ENCODE measurements at regions not wholly inside any gene's neighbourhood (a gene's known extent, or its start where the extent isn't known, plus 50 kb on each side); places are given as distances from the start of the nearest gene placed in this dataset.

- POLR2A ChIA-PET, result no interaction called here
Measured at GRCh38 chr12:98162906-98163678, 352.3 kb upstream of the TMPO start.

GRCh38 chr12:98172304-98172703 is 343.1 kb upstream of the TMPO start:
- Mint-ChIP-seq H3K27ac (no peak overlapping the region), H3K36me3 (no peaks in the 10 kb centered on the region), H3K9me3 (peaks cover 0 to 4% (median 0%) of the 10 kb centered on the region in 9 donors), H3K4me1 (no peaks in the 10 kb centered on the region), H3K27me3 (peaks cover 0 to 7% (median 0%) of the 10 kb centered on the region in 5 donors), H3K4me3 (no peak overlapping the region)
- ATAC-seq, result no peak
- POLR2A ChIA-PET, result no interaction called here
- DNase-seq, result no peak

More at GRCh38 chr12:98162906-98163678, 352.3 kb upstream of the TMPO start:
- H3K4me1 Mint-ChIP-seq, result no peaks in the 10 kb centered on the region
- no peak overlapping the region for H3K4me3 Mint-ChIP-seq
- no peak for ATAC-seq
- no peaks in the 10 kb centered on the region for H3K36me3 Mint-ChIP-seq
- H3K27ac Mint-ChIP-seq, result no peak overlapping the region
- no peak for DNase-seq
- no peaks in the 10 kb centered on the region for H3K9me3 Mint-ChIP-seq
- H3K27me3 Mint-ChIP-seq, result peaks cover 0 to 6% (median 2%) of the 10 kb centered on the region in 5 donors

DNA sequence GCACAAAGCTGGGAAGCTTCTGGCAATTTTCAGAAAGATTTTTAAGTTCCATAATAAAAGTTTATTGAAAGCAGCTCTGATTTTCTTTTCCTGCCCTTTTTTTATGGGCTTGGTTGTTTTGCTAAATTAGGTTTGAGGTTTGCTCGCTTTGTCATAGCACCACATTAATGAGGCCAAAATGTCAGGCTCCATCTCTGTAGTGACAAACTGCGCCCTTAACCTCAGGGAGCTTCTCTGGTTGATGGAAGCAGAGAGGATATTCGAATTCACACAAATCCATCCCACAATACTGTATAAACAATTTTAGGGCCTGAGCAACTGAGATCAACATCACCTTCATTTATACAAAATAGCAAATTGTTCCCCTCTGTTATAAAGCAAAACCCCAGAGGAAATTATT is 342.6 kb upstream of the TMPO start:
- Mint-ChIP-seq H3K9me3 (peaks cover 0 to 4% (median 0%) of the 10 kb centered on the region in 9 donors), H3K27ac (no peak overlapping the region), H3K4me3 (no peak overlapping the region), H3K27me3 (peaks cover 0 to 9% (median 0%) of the 10 kb centered on the region in 5 donors), H3K36me3 (no peaks in the 10 kb centered on the region), H3K4me1 (no peaks in the 10 kb centered on the region)
- POLR2A ChIA-PET, result no interaction called here
- ATAC-seq (no peak), DNase-seq (no peak)

DNA sequence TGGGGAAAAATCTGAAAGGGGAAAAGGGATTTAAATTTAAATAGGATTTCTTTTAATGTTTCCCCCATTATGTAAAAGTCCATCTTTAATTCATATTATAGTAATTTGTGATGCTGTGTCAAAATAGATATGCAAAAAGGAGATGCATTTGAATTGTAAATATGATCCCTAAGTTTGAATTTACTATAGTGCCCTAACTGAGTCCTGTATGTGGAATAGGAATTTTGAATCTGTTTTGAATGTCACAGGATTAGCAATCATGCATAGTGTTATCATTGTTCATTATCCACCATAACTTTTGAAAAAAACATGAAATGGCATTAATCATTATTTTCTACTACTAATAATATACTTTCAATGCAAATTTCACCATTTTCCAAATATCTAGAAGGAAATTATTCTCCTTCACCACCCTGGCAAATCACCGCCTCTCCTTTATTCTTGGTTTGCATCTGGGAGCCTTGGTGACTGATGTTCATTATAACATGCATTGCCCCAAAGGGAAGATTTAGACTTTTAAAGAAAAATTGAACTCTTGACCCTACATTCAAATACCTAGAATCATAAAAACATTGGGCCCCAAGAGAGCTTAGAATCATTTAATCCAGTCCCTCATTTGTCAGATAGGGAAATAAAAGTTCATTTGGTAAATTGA is 341.5 kb upstream of the TMPO start:
- ATAC-seq (no peak), DNase-seq (no peak)
- no peak overlapping the region for H3K4me3 Mint-ChIP-seq
- peaks cover 0 to 3% (median 0%) of the 10 kb centered on the region in 9 donors for H3K9me3 Mint-ChIP-seq
- no peaks in the 10 kb centered on the region for H3K36me3 Mint-ChIP-seq
- no peak overlapping the region for H3K27ac Mint-ChIP-seq
- POLR2A ChIA-PET, result no interaction called here
- H3K27me3 Mint-ChIP-seq, result peaks cover 0 to 8% (median 0%) of the 10 kb centered on the region in 5 donors
- no peaks in the 10 kb centered on the region for H3K4me1 Mint-ChIP-seq

DNA sequence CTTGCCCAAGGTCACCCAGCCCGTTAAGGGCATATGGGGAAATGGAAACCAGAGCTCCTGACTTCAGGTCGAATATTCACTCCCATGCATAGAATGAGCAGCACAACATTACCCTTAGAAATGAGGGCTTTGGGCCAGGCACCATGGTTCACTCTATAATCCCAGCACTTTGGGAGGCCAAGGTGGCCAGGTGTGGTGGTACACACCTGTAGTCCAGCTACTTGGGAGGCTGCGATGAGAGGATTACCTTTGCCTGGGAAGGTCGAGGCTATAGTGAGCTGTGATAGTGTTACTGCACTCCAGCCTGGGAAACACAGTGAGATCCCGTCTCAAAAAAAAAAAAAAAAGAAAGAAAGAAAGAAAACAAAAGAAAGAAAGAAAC is 341.0 kb upstream of the TMPO start:
- POLR2A ChIA-PET, result no interaction called here
- H3K4me3 Mint-ChIP-seq, result no peak overlapping the region
- peaks cover 0 to 2% (median 0%) of the 10 kb centered on the region in 9 donors for H3K9me3 Mint-ChIP-seq
- no peaks in the 10 kb centered on the region for H3K4me1 Mint-ChIP-seq
- DNase-seq, result no peak
- H3K27ac Mint-ChIP-seq, result no peak overlapping the region
- H3K36me3 Mint-ChIP-seq, result no peaks in the 10 kb centered on the region
- peaks cover 0 to 6% (median 0%) of the 10 kb centered on the region in 5 donors for H3K27me3 Mint-ChIP-seq
- no peak for ATAC-seq

DNA sequence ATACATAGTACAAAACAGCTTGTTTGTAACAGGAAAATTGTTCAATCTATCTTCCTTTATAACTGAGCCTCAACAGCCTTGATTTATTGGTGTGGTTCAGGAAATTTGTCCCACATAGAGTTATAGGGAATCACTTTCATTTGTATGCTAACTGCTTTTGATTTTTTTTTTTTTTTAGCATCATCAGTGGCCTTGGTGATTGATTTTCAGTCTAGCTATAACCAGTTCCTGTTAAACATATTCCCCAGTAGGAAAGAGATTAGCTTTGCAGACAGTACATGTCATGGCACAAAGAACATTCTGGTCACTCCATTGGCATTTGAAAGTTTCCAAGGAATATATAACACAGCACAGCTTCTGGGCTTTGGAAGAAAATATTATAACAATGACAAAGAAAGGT is 337.3 kb upstream of the TMPO start:
- Mint-ChIP-seq H3K36me3 (no peaks in the 10 kb centered on the region), H3K4me1 (no peaks in the 10 kb centered on the region), H3K9me3 (peaks cover 0 to 13% (median 0%) of the 10 kb centered on the region in 9 donors), H3K4me3 (no peak overlapping the region), H3K27ac (no peak overlapping the region), H3K27me3 (peaks cover 0 to 22% (median 6%) of the 10 kb centered on the region in 5 donors)
- POLR2A ChIA-PET, result no interaction called here
- ATAC-seq (no peak), DNase-seq (no peak)

DNA sequence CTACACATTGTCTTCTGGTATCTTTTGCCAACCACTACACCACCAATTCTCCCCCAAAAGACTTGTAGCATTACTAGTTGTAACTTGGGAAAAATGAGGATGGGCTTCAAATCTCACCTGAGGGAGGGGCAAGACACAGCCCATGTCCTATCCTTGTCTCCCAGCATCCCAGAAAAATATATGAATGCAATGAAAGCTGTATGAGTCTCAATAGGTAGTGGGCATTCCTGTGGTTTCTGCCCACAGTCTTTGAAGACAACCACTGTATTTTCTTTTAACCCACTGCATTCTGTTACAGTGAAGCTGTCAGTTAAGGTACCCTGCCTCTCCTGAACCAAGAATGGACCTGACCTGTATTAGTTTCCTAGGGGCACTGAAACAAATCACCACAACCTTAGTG is 336.2 kb upstream of the TMPO start:
- Mint-ChIP-seq H3K27ac (no peak overlapping the region), H3K27me3 (peaks cover 3 to 22% (median 5%) of the 10 kb centered on the region in 5 donors), H3K4me3 (no peak overlapping the region), H3K36me3 (no peaks in the 10 kb centered on the region), H3K9me3 (peaks cover 0 to 13% (median 0%) of the 10 kb centered on the region in 9 donors), H3K4me1 (no peaks in the 10 kb centered on the region)
- DNase-seq (no peak), ATAC-seq (no peak)
- POLR2A ChIA-PET, result no interaction called here

GRCh38 chr12:98180603-98181002 is 334.8 kb upstream of the TMPO start:
- Mint-ChIP-seq H3K9me3 (peaks cover 0 to 13% (median 0%) of the 10 kb centered on the region in 9 donors), H3K4me1 (no peaks in the 10 kb centered on the region), H3K4me3 (no peak overlapping the region), H3K27me3 (peaks cover 2 to 22% (median 5%) of the 10 kb centered on the region in 5 donors), H3K36me3 (no peaks in the 10 kb centered on the region), H3K27ac (no peak overlapping the region)
- DNase-seq, result no peak
- POLR2A ChIA-PET, result no interaction called here
- no peak for ATAC-seq

GRCh38 chr12:98182821-98183220 is 332.6 kb upstream of the TMPO start:
- POLR2A ChIA-PET, result no interaction called here
- ATAC-seq, result no peak
- no peak overlapping the region for H3K4me3 Mint-ChIP-seq
- H3K36me3 Mint-ChIP-seq, result no peaks in the 10 kb centered on the region
- H3K4me1 Mint-ChIP-seq, result no peaks in the 10 kb centered on the region
- H3K27ac Mint-ChIP-seq, result no peak overlapping the region
- peaks cover 0 to 22% (median 5%) of the 10 kb centered on the region in 5 donors for H3K27me3 Mint-ChIP-seq
- DNase-seq, result no peak
- H3K9me3 Mint-ChIP-seq, result peaks cover 0 to 13% (median 0%) of the 10 kb centered on the region in 9 donors

DNA sequence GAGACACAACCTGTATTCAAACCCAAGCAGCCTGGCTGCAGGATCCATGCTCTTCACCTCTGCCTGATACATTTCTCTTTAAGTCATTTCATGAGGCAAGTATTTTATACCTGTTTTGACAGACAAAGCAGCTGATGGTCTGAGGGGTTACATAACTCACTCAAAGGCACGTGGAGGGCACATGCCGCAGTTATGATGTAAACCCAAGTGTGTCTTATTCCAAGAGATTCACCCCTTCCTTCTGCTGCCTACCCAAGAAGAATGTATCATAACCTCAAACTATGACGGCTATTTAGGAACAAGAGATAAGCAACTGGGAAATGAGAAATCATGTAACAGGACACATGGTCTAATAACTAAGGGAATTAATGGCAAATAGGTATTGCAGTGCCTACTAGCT is 329.8 kb upstream of the TMPO start:
- no peak for DNase-seq
- peaks cover 0 to 13% (median 0%) of the 10 kb centered on the region in 9 donors for H3K9me3 Mint-ChIP-seq
- no peak overlapping the region for H3K27ac Mint-ChIP-seq
- H3K4me1 Mint-ChIP-seq, result no peaks in the 10 kb centered on the region
- H3K36me3 Mint-ChIP-seq, result no peaks in the 10 kb centered on the region
- POLR2A ChIA-PET, result no interaction called here
- H3K4me3 Mint-ChIP-seq, result no peak overlapping the region
- ATAC-seq, result no peak
- peaks cover 0 to 14% (median 5%) of the 10 kb centered on the region in 5 donors for H3K27me3 Mint-ChIP-seq

DNA sequence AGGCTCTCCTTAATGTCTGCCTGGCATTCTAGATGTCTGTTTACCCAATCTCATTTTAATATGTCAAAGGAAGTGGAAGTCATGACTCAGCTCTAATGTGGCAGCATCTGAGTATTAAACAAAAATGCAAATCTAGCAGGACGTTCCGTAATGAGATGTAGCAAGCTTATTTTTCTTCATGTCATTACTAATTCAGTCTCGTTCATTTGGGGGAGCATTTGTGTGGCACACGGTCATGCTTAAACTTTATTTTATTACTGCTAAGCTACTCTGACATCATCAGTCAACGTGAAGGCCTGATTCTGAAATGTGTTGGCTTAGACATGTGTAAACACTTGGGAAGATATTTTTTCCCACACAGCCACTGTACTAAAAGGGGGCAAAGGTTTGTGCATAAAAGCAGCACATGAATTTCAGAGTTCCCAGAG is 326.7 kb upstream of the TMPO start:
- ATAC-seq (no peak), DNase-seq (no peak)
- POLR2A ChIA-PET, result no interaction called here
- Mint-ChIP-seq H3K27ac (no peak overlapping the region), H3K27me3 (peaks cover 0 to 7% (median 2%) of the 10 kb centered on the region in 5 donors), H3K4me3 (no peak overlapping the region), H3K9me3 (peaks cover 0 to 3% (median 0%) of the 10 kb centered on the region in 9 donors), H3K36me3 (no peaks in the 10 kb centered on the region), H3K4me1 (no peaks in the 10 kb centered on the region)

DNA sequence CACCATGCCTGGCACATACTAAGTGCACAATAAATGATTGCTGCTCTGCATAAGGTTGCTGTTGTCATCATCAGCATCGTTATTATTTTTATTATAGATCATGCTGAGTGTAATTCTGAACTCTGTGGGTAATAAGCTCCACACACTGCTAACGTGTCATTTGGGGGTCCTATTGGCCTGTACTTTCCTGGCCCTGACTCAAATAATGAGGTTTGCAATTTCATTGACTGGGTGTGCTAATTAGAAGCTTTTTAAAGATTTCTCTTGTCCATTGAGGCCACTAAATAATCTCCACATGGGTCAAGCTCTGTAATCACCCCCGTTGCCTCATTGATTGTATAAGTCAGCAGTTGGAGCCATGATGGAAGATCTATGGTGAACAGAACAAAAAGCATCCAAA is 320.8 kb upstream of the TMPO start:
- no peak overlapping the region for H3K4me3 Mint-ChIP-seq
- DNase-seq (no peak), ATAC-seq (no peak)
- POLR2A ChIA-PET, result no interaction called here
- H3K9me3 Mint-ChIP-seq, result peaks cover 0 to 4% (median 0%) of the 10 kb centered on the region in 9 donors
- peaks cover 2 to 13% (median 9%) of the 10 kb centered on the region in 5 donors for H3K27me3 Mint-ChIP-seq
- no peak overlapping the region for H3K27ac Mint-ChIP-seq
- H3K36me3 Mint-ChIP-seq, result no peaks in the 10 kb centered on the region
- H3K4me1 Mint-ChIP-seq, result peaks cover 0 to 2% (median 0%) of the 10 kb centered on the region in 4 donors

DNA sequence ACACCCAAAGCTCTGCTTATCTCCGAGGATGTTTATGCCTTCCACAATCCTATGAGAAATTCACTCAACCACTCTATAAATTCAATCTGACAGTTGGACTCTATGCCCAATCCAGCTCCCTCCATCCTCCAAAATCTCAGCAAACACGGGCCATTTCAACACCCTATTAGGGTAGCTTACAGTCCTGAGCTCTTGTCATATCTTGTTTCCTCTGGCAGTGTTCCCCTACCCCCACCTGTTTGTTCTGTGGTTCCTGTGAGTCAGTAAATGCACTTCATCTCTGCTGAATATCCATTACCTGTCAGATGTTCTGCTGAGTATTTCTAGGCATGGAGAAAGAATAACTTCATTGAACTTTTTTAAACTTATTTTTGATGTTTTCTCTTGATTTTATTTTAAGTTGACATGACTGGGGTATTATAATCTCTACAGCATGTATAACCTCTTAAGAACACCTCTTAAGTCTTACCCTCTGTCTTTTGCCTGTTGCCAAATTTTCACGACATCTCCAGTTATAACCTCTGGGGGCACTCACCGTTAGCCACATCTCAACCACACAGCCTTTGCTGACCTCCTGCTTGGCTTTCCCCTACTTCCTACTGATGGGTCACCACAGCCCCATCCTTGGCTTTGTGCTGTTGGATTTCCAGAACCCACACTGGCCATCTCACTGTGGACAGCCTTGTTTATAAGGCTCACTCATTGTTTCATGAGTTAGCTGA is 317.0 kb upstream of the TMPO start:
- H3K27ac Mint-ChIP-seq, result no peak overlapping the region
- peaks cover 0 to 2% (median 0%) of the 10 kb centered on the region in 4 donors for H3K4me1 Mint-ChIP-seq
- POLR2A ChIA-PET, result no interaction called here
- ATAC-seq, result no peak
- DNase-seq, result no peak
- H3K9me3 Mint-ChIP-seq, result peaks cover 0 to 9% (median 4%) of the 10 kb centered on the region in 9 donors
- peaks cover 0 to 5% (median 0%) of the 10 kb centered on the region in 3 donors for H3K36me3 Mint-ChIP-seq
- peaks cover 2 to 26% (median 13%) of the 10 kb centered on the region in 5 donors for H3K27me3 Mint-ChIP-seq
- H3K4me3 Mint-ChIP-seq, result no peak overlapping the region

Measured in naive thymus-derived CD8-positive, alpha-beta T cell (primary cell).